Upper lobe of left lung (tissue), 4 donors: ENCODE measurements at regions not wholly inside any gene's neighbourhood (a gene's known extent, or its start where the extent isn't known, plus 50 kb on each side); places are given as distances from the start of the nearest gene placed in this dataset.

Experiments used
- EP300 ChIP-seq, 4 donors: sonication (generic); formaldehyde crosslinking; IDR thresholded peaks; one replicate each; pipeline ENCODE4 v1.5.1; 2017; ENCODE audit warnings: antibody characterized with exemption in 4 of 4, control low read depth in 2 of 4
- POLR2A ChIP-seq, 4 donors: fragments of 450-650 bp; IDR thresholded peaks; one replicate each; pipeline ENCODE4 v1.5.1; 2016 to 2017; ENCODE audit warnings: antibody characterized with exemption in 4 of 4, mild to moderate bottlenecking in 2 of 4
- POLR2AphosphoS5 ChIP-seq, 2 donors: sonication (generic); formaldehyde crosslinking; IDR thresholded peaks; one replicate each; pipeline ENCODE4 v1.5.1; 2017; ENCODE audit warnings: antibody characterized with exemption in 2 of 2
- TF ChIP-seq, protein P1 (sequence below), 6 experiments: fragments of 450-650 bp in 4 of 6; fragments of 200-600 bp in 2 of 6; sonication (generic) in 2 of 6; IDR thresholded peaks; one replicate each; pipeline ENCODE4 v1.5.1; 2016 to 2019; ENCODE audit warnings: antibody characterized with exemption in 6 of 6

DNA sequence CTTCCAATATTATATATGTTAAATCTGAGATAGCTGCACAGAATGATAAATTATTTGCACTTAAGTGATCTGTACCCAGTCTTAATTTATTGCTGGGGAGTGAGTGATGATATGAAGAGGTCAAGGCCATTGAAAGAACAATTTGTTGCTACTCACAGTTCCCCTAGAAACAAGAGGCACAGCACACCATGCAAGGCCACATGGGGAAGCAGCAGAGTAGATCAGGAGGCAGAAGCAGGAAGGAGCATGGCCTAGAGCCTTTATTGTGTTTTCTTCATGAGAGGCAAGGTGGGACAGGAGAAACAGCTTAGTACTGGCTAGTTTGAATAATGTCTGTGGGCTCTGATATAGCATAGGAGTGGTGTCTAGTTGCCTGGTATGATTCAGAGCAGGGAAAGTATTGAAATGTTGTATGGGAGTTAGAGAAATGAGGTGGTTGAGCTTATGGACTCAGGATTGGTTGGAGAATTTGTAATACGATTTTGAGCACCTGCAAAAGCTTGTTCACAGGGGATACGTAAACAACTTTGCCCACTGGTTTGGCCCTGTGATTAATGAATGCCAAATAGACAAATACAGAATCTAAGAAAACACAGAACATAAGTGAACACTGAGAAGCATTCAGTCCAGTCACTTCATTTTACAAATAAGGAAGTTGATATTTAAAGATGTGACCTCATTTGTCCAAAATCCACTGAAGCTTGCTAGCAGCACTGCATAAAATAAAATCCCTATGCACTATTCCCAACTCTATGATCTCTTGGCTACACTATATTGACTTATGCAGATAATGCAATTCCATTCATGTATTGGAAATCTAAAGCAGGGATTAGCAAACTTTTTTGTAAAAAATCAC is 71.7 kb downstream of the TMCO5A start:
- TF ChIP-seq, protein P1, sequence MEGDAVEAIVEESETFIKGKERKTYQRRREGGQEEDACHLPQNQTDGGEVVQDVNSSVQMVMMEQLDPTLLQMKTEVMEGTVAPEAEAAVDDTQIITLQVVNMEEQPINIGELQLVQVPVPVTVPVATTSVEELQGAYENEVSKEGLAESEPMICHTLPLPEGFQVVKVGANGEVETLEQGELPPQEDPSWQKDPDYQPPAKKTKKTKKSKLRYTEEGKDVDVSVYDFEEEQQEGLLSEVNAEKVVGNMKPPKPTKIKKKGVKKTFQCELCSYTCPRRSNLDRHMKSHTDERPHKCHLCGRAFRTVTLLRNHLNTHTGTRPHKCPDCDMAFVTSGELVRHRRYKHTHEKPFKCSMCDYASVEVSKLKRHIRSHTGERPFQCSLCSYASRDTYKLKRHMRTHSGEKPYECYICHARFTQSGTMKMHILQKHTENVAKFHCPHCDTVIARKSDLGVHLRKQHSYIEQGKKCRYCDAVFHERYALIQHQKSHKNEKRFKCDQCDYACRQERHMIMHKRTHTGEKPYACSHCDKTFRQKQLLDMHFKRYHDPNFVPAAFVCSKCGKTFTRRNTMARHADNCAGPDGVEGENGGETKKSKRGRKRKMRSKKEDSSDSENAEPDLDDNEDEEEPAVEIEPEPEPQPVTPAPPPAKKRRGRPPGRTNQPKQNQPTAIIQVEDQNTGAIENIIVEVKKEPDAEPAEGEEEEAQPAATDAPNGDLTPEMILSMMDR (IDR thresholded peaks at IDR 0.05): no peak
- TF ChIP-seq POLR2A (IDR thresholded peaks at IDR 0.05) (no peak), EP300 (IDR thresholded peaks at IDR 0.05) (no peak), POLR2AphosphoS5 (IDR thresholded peaks at IDR 0.05) (no peak)
